HG02943 (cell line): ENCODE measurements at regions not wholly inside any gene's neighbourhood (a gene's known extent, or its start where the extent isn't known, plus 50 kb on each side); places are given as distances from the start of the nearest gene placed in this dataset.
"Not testable (repeated sequence)": the region's sequence is repeated elsewhere in the genome, so short reads cannot be mapped to it uniquely, and the experiment has no call there.

Experiments used
- ATAC-seq: cut with Tn5 transposase; IDR thresholded peaks from one replicate; pipeline ENCODE4 v1.9.1; 2021; ENCODE audit warnings: mild to moderate bottlenecking, low read depth, moderate library complexity; ENCODE audit not compliant: unreplicated experiment

GRCh38 chr6:79810871-79811270 lies 136.5 kb downstream of the ELOVL4 start:
- ATAC-seq = no peak

DNA sequence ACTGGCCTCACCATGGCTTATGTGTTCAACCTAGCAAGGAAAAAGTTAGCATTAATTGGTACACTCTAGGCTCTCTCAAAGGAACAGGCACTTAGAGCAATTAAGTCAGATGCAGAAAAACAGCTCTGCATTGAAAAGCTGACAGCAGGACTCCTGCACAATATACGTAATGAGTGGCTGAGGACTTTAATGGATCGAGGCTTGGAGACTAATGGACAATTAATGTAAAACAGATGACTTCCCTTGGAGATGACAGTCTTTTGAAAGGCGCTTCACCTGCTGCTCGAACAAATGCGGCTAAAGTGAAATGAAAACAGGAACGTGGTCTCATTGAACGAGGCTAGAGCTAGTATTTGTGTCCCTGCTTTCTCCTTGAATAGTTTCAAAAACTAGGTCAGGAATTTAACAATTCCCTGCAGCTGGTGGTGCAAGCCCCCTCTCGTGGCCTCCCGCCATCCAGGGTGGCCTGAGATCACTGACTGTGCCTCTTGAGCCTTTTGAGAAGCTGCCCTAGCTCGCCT lies 137.1 kb downstream of the ELOVL4 start:
- no peak for ATAC-seq

GRCh38 chr6:79808921-79809320 lies 138.4 kb downstream of the ELOVL4 start:
- no peak for ATAC-seq

- ATAC-seq = not testable (repeated sequence)
Measured at GRCh38 chr6:79806661-79807060, 140.7 kb downstream of the ELOVL4 start.

DNA sequence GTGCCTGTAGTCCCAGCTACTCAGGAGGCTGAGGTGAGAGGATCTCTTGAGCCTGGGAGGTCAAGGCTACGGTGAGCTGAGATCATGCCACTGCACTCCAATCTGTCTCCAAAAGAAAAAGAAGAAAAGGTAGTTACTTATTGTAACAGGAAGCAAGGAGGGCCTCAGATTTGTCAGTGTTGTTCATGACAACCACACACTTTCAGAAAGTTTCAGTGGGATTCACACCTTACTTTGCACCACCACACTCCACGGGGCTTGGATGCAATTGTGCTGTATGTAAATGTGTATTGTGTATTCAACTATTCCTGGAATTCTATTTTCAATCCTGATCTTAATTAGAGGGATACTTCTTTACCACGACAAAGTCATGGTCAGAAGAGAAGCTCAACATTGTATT lies 142.6 kb downstream of the ELOVL4 start:
- ATAC-seq = no peak

DNA sequence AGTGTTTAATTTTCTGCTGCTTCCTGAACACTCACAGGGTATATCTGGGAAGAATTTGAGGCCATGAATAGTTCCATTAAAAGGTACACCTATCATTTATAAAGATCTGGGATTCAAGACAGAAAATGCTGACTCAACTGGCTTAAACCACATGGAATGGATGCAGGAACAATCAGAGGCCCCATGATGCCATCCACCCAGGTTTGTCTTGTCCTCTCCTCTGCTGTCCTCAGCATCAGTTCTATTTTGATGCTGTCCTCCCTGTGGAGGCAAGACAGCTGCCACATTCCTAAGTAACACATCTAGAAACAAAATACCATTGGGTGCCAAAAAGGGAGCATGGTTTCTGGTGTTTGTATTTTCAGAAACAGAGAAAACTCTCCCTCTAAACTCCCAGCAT lies 143.4 kb downstream of the ELOVL4 start:
- ATAC-seq = no peak

DNA sequence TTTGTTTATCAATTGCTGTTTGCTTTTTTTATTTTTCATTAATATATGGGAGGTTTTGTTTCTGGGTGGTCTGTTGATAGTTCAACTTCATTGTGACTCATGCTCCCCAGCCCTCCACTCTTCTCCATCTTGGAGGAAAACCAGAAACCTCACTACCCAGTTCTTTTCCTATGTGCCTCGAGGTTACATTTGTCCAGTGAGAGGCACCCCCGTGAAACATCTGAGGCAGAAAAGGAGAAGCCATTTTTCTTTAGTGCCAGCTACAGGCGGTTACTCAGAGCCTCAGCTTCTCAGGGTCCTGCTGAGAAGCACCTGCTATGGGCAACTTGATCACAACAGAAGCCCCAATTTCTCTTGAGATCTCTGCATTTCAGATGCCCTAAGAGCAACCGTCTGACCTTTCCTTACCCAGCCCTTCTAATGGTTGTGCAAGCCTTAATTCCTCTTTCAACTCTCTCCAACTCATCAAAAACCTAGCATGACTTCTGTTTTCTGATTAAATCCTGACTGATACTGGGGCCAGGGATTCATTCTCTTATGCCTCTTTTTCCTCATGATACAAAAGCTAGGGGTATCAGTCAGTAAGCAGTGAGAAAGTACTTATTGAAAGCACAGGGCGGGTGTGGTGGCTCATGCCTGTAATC lies 144.6 kb downstream of the ELOVL4 start:
- ATAC-seq = no peak

GRCh38 chr6:79801362-79801761 lies 146.0 kb downstream of the ELOVL4 start:
- no peak for ATAC-seq

GRCh38 chr6:79798841-79799240 lies 148.5 kb downstream of the ELOVL4 start:
- no peak for ATAC-seq

DNA sequence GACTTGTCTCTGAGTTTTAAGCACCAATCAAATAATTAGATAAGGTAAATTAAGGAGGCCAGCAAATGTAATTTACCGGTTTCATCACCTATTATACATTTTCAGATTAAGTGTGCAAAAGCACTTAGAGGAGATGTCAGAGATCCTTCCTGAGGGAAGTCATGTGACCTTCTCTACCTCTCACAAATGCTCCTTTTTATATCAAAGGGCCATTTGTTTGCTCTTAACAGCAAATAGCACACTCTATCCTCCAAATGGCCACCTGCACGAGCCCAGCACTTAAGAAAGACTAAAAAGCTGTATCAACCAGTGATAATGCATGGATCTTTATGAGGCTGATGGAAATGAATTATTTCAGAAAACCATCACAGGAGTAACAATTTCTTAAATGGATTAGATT lies 149.4 kb downstream of the ELOVL4 start:
- no peak for ATAC-seq

DNA sequence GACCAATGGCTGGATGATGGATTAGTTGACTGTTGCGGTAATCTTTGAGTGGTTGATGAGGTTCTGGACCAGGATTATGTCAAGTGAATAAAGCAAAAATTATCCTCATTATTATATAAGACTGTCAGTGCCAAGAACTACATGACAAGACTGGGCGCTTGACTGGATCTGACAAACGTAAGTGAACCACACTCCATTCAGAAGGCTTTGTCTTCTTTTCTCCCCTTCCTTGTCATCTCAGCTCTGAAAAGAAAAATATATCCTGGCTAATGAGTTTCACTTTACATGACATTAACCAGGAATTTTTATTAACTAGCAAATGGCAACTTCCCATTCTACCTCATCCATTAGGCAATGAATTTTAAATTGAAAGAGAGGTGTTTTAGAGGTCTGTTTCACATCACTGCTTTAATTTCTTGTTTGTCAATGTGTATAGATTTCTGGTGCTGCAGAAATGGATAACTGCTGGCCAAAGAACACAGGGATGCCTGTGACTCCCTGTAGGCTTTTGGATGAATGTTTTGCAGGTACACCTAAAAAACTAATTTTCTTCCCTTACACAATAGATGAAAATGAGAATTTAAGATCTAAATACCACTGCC lies 150.1 kb downstream of the ELOVL4 start:
- no peak for ATAC-seq

DNA sequence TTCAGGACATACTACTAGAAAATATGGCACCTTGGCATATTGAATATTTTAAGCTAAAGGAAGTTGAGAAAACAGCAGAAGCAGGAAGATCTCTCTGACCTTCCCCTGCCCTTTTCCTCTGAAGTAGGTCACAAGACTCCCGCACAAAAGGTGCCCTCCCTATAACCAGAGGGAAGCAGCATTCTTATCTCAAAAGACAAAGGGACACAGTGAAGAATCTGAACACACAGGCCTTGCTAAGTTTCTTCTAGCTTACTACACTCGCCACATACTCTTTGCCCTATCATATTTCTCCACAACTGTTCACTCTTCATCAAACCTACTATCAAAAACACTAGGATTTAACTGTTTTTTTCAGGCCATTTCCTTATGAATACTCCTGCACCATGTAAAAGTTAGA lies 151.2 kb downstream of the ELOVL4 start:
- no peak for ATAC-seq

GRCh38 chr6:79789896-79790295 lies 157.5 kb downstream of the ELOVL4 start:
- no peak for ATAC-seq

GRCh38 chr6:79788756-79789155 lies 157.6 kb downstream of the SH3BGRL2 start:
- no peak for ATAC-seq

DNA sequence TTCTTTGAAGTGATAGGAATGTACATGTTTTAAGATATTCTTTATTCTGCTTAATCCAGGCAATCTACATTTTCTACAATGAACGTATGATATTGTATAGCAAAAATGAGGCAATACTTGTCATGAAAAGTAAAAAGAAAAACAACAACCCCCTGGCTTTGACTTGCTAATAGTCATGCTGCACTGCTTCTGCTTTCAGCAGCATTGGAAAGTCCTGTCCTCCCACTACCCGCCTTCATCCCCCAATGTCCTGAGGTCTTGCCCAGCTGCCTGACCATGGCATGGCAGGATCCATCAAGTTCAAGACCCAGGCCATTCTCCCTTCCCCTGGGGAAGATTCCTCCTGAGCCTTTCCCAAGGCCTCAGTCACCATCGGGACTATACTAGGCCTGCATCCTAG lies 156.5 kb downstream of the SH3BGRL2 start:
- no peak for ATAC-seq

DNA sequence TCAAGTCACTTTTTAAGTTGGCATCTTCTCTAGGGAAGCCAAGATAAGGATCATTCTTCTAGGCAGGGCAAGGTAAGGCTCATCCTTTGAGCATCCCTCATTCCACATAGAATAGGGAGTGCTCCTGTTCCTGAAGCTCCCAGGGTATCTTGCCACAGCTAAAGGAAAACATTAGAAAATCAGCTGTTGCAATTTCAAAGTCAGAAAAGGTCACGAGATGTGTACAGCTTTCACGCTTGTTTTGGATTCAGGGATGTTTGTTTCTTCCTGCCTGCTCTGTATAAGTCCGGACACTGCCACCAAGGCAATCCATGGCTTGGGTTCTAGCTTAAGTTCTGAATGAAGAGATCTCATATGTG lies 153.2 kb downstream of the SH3BGRL2 start:
- ATAC-seq = no peak

- no peak for ATAC-seq
Measured at GRCh38 chr6:79783670-79784394, 152.7 kb downstream of the SH3BGRL2 start.

DNA sequence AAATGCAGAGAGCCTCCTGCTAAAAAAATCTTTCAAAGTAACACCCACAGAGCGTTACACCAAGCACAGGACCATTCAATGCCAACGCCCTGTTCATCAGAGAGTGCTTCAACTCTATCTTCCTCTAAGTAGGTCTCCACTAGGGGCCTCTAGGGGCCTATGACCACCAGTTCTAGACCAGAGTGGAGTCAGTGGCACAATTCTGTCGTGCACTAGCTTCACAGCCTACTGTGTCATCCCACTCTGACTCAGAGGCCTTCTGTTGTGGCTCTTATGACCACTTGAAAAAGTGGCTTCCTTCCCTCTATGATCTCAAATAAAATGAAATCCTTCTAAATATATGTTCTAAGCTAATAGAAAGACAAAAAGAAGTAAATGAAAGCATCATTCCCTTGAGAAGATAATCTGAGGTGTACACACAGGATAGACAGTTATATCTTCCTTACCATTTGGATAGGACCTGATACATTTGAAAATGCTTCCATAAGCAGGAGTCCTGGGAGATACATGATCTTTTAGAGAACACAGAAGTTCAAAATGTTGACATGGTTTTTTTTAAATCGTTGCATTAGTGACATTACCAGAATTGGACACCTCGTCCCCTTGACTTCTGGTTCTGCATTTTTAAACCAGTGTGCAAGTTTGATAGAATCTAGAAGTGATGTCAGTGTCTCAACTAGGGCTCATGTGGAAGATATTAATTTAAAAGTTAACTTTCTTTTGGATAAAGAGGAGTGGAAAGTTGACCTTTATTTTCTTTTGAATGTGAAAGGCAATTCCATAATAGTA lies 151.9 kb downstream of the SH3BGRL2 start:
- no peak for ATAC-seq

GRCh38 chr6:79781916-79782315 lies 150.8 kb downstream of the SH3BGRL2 start:
- no peak for ATAC-seq

DNA sequence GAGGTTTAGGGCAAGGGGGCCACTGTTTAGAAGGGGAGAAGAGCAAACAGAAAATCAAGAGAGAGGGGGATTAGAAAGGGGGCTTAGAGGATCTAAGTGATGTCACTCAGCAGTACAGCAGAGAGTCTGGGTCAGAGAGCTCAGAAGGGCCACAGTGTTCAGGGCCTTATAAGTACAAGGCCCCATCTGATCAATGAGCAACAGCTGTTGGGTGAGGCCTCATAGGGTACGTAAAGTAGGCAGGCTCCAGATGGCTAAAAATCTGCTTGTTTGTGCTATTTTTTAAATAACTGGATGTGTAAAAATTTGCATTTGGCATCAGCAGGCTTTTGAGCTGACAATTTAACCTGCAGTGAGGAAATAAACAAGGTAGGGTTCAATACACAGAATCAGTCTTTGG lies 149.8 kb downstream of the SH3BGRL2 start:
- no peak for ATAC-seq

DNA sequence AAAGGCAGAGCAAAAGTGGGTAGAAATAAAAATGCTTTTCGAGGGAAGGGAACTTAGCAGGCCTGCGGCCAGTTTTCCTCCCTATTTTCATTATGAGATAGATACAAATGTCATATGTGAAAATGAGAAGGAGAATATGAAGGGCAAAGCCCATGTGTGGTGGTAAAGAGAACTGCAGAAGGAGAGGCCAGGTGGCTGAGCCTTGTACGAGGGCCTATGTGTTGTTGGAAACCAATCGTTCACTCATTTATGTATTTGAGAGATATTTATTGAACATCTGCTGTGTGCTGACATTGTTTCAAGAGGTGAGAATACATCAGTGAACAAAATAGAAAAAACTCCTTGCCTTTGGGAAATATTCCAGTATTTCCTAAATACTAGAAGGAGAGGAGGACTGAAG lies 147.7 kb downstream of the SH3BGRL2 start:
- ATAC-seq = no peak
